Prostate gland (tissue), 2 donors: ENCODE measurements at regions not wholly inside any gene's neighbourhood (a gene's known extent, or its start where the extent isn't known, plus 50 kb on each side); places are given as distances from the start of the nearest gene placed in this dataset.
"Not testable (repeated sequence)": the region's sequence is repeated elsewhere in the genome, so short reads cannot be mapped to it uniquely, and the experiment has no call there.

ENCODE experiments used
- POLR2A ChIP-seq: fragments of 450-650 bp; IDR thresholded peaks from one replicate; pipeline ENCODE4 v1.6.1; 2016; ENCODE audit warnings: antibody characterized with exemption, mild to moderate bottlenecking
- TF ChIP-seq, protein P1 (sequence below), 4 experiments: fragments of 200-600 bp in 2 of 4; fragments of 450-650 bp in 2 of 4; sonication (generic) in 2 of 4; IDR thresholded peaks; 1 replicate in 3 of 4; 2 replicates in 1 of 4; pipeline ENCODE4 v1.5.1; 2016 to 2019; ENCODE audit warnings: antibody characterized with exemption in 4 of 4, mild to moderate bottlenecking in 2 of 4, moderate library complexity in 2 of 4

DNA sequence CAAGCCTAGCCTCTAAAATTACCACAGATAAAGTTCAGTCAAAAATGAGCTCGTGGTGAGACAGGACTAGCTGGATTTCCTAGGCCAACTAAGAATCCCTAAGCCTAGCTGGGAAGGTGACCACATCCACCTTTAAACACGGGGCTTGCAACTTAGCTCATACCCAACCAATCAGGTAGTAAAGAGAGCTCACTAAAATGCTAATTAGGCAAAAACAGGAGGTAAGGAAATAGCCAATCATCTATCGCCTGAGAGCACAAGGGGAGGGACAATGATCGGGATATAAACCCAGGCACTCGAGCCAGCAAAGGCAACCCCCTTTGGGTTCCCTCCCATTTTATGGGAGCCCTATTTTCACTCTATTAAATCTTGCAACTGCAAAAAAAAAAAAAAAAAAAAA is 84.9 kb upstream of the BEND6 start:
- TF ChIP-seq, protein P1, sequence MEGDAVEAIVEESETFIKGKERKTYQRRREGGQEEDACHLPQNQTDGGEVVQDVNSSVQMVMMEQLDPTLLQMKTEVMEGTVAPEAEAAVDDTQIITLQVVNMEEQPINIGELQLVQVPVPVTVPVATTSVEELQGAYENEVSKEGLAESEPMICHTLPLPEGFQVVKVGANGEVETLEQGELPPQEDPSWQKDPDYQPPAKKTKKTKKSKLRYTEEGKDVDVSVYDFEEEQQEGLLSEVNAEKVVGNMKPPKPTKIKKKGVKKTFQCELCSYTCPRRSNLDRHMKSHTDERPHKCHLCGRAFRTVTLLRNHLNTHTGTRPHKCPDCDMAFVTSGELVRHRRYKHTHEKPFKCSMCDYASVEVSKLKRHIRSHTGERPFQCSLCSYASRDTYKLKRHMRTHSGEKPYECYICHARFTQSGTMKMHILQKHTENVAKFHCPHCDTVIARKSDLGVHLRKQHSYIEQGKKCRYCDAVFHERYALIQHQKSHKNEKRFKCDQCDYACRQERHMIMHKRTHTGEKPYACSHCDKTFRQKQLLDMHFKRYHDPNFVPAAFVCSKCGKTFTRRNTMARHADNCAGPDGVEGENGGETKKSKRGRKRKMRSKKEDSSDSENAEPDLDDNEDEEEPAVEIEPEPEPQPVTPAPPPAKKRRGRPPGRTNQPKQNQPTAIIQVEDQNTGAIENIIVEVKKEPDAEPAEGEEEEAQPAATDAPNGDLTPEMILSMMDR (IDR thresholded peaks at IDR 0.05) = not testable (repeated sequence)
- TF ChIP-seq POLR2A = not testable (repeated sequence)
